ELF-1 (cell line): ENCODE measurements at regions not wholly inside any gene's neighbourhood (a gene's known extent, or its start where the extent isn't known, plus 50 kb on each side); places are given as distances from the start of the nearest gene placed in this dataset.
"Not testable (repeated sequence)": the region's sequence is repeated elsewhere in the genome, so short reads cannot be mapped to it uniquely, and the experiment has no call there.

Experiments used
- DNase-seq: peaks from one replicate; pipeline ENCODE4 v3.0.0-alpha.2; 2016; ENCODE audit warnings: low read depth, low spot score

- DNase-seq: no peak
These were observed 318.8 kb downstream of the ZNF674 start for GRCh38 chrX:46226422-46226821.

GRCh38 chrX:46223499-46223898, 321.7 kb downstream of the ZNF674 start:
- not testable (repeated sequence) for DNase-seq

DNA sequence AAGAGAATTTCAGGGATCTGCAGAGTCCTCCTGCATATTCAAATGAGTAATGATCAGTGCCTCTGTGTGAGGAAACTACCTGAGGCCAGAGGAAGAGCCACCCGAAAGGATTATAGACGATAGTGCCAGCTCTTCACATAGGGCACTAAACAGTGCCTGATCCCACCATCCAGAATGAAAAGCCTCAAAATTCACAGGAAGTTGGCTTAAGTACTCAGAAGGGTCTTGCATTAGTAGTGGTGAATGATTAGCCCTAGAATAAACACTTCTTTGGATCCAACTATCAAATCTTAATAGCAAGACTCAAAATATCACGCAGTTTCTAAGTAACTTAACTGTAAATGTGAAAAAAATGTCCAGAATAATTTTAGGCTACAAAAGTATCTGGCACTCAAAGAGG, 324.4 kb downstream of the ZNF674 start:
- DNase-seq: no peak

- DNase-seq: no peak
These were observed 326.8 kb downstream of the ZNF674 start for GRCh38 chrX:46218373-46218772.

DNA sequence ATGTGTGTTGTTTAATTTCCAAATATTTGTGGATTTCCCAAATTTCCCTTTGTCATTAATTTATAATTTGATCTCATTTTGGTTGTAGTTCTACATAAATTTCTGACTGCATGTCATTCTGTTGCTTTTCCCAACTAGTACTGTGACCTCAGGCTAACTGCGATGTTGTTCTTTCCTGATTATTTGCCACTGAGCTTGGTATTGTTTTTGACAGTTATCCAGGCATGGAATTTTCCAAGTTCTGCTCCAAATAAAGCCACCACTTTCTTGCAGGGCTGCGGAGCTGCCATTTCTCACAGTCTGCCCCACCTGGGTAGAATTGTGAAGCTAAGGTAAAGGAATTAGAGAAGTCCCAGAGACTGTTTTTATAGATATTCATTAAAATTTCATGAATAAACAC, 328.8 kb downstream of the ZNF674 start:
- DNase-seq: no peak

DNA sequence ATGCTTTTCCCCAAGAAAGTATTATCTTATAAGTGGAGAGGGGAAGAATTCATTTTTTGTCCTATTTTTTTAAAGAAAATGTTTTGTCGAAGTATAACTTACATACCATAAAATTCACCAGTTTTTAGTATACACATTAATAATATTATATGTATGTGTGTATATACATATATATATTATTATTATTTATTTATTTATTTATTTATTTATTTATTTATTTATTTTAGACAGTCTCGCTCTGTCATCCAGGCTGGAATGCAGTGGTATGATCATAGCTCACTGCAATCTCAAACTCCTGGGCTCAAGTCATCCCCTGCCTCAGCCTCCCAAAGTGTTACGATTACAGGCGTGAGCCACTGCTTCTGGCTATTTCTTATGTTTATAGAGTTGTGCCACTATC, 334.1 kb downstream of the ZNF674 start:
- DNase-seq: no peak

GRCh38 chrX:46209768-46210167, 335.5 kb downstream of the ZNF674 start:
- peak; percentile 6 for DNase-seq

DNA sequence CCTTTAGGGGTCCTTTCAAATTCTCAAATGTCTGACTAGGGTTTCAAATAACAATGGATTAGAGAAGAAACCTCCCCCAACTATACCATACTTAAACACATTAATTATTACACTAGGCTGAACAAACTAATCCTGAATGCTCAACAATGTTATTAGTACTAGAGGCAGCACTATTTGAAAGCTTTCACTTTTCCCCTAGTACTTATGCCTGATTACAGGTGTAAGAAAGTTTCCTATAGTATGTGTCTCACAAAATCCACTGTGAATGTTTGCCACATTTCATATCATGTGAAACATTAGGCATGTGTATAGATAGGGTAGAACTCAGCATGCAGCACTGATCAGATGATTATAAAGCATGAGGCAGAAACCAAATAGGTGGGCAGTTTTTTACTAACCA, 336.2 kb downstream of the ZNF674 start:
- no peak for DNase-seq

DNA sequence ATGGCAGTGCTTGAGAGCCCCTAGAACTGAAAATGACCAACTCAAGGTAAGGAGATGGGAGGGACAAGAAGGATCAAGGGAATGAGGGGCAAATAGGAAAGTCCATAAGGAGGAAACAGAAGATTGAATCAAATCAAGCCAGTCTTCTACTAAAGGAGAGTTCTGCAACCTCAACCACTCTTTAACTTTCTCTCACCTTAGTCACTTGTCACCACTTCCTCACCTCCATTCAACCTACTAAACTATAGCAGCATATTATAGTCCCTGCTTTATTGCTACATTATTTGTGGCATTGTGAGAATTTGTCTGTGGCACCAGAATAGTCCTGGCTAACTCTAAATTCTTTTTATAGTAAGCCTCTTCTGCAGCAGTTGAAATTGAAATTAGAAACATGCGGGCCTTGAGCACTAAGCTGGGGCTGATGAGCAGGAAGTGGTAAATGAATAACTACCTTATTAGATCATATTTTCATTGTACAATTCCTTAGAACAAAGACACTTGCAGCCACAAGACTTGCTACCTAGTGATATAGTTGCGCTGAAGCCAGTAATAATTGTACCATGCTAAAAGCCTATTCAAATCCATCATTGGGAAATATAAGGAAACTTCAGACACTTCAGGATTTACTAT, 336.9 kb downstream of the ZNF674 start:
- DNase-seq: no peak

GRCh38 chrX:46204721-46205422, 340.3 kb downstream of the ZNF674 start:
- no peak for DNase-seq

DNA sequence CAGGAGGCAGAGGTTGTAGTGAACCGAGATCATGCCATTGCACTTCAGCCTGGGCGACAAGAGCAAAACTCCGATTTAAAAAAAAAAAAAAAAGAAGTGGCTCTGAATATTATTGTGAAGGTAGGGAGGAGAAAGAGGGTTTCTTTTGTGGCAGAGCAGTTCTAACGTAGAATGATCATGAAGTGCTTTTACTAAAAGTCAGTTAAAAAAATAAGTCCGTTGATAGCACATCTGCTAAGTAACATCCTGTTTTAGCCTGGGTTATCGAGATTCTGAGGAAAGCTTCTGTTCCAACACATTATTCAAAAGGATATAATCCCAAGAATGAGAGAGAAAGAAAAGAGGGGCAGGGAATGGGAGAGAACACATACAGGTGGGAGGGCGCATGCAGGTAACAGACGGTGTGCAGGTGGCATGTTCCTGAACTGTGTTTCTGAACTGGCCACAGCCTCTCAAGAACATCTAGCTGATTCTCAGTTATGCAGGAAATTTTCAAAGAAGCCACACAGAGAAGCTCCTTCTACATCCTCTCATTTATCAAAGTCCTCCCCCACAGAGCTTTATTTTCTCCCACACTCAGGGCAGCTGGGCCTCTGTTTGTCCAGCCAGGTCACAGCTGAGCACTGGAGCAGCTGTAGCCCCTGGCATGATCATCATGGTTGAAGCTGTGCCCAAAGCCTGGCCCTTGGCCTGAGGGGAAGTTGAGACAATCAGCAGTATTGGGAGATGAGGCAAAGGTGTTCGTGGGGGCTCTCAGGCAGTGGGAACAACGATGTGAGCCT, 342.3 kb downstream of the ZNF674 start:
- peak; percentile 16 for DNase-seq

GRCh38 chrX:46200413-46200812, 344.8 kb downstream of the ZNF674 start:
- no peak for DNase-seq

GRCh38 chrX:46198858-46199257, 346.4 kb downstream of the ZNF674 start:
- DNase-seq: no peak

- DNase-seq: not testable (repeated sequence)
These were observed 358.5 kb downstream of the ZNF674 start for GRCh38 chrX:46186811-46187106.

DNA sequence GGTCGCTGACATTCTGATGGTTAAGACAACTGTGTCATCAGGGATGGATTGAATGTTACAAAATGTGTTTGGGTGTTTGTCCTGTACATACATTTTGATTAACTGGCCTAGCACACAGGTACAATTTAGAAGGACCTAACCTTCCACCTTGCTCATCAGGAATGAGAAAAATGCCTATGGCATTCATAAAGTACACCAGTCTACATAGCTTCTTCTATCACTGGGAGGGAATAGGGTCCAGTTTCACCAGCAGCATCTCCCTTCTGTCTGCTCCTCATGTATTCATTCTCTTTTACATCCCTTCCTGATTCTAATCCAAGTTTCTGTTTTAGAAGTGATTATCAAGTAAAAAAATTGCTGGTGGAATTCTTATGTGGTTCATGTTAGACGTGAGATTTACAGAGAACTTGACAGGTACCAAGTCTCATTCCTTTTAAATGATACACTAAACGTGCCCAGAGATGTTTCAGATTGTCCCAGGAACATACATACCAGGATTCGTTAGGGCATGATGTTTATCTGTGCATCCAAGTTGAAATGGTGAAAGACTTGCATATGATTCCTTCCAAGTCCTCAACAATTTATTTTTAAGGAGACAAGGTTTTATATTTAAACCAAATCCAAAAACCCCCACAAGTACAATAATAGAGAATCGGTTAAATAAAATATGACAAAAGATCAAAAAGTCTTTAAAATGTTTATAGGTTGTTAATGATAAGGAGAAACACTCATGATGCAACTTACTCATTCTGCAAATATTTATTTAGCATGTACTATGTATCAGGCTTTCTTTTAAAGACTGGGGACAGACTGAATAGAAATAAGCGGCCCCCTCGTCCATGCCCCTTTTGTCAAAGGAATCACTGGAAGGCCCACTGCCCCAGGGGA, 359.1 kb downstream of the ZNF674 start:
- DNase-seq: no peak

GRCh38 chrX:46184749-46185148, 360.5 kb downstream of the ZNF674 start:
- no peak for DNase-seq

DNA sequence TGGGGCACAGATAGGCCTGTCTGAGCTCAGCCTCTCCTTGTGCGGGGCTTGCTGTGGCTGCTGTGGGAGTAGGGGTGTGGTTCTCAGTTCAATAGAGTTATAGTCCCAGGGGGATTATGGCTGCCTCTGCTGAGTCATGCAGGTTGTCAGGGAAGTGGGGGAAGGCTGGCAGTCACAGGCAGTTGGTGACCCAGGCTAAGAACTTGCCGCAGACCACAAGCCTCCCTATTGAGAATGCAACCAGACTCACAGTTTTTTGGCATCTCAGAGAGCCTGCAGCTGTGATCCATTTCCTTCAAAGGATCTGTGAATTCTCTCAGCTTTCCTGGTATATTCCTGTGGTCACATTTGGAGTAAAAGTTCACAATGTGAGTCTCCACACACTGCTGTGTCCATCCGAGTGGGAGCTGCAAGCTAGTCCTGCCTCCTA, 364.9 kb downstream of the ZNF674 start:
- DNase-seq: peak; percentile 75

DNA sequence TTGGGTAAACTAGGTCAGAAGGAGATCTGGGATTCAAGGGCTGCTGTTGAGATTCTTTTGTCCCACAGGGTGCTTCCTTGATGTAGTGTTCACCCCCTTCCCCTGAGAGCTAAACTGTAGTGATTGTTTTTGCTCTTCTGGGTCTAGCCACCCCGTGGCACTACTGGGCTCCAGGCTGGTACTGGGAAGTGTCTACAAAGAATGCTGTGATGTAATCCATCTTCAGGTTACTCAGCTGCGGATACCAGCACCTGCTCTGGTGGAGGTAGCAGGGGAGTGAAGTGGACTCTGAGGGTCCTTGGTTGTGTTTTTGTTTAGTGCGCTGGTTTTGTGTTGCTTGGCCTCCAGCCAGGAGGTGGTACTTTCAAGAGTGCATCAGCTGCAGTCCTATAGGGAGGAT, 365.5 kb downstream of the ZNF674 start:
- no peak for DNase-seq

DNA sequence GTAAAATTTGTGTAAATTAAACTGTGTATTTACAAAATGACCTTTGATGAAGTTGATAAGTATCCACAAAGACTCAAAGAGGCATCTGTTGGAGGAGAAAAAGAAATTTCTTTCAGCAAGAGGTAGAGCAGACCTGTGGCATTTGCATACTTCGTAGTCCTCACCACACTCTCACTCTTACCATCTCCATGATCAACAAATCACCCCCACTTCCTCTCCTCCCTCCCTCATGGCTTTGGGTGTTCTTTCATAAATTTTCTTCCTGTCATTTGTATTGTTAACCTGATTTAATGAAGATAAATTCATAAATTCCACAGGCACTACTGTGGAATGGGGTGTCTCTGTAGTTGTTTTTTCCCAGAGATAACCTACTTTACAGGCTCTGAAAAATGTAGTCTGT, 366.5 kb downstream of the ZNF674 start:
- no peak for DNase-seq

- no peak for DNase-seq
These were observed 372.1 kb downstream of the ZNF674 start for GRCh38 chrX:46173159-46173558.

- not testable (repeated sequence) for DNase-seq
These were observed 373.8 kb downstream of the ZNF674 start for GRCh38 chrX:46171457-46171856.

GRCh38 chrX:46169808-46170207, 375.4 kb downstream of the ZNF674 start:
- no peak for DNase-seq
